OCI-LY7 (cell line): ENCODE measurements at regions not wholly inside any gene's neighbourhood (a gene's known extent, or its start where the extent isn't known, plus 50 kb on each side); places are given as distances from the start of the nearest gene placed in this dataset.

Experiments used
- CTCF ChIP-seq: fragments of 200-600 bp; sonication (generic); conservative IDR thresholded peaks from 2 replicates; pipeline ENCODE4 v1.5.1; 2014; ENCODE audit warnings: mild to moderate bottlenecking, antibody characterized with exemption, low read length, moderate library complexity, mixed read lengths
- EZH2phosphoT487 ChIP-seq: fragments of 200-600 bp; sonication (generic); IDR thresholded peaks from 2 replicates; pipeline ENCODE4 v1.6.1; 2018; ENCODE audit warnings: low read depth, borderline replicate concordance, mild to moderate bottlenecking, mixed run types, antibody characterized with exemption, low read length, moderate library complexity, mixed read lengths

GRCh38 chr2:122267947-122268346 is 512.5 kb downstream of the TSN start:
- TF ChIP-seq CTCF (no peak), EZH2phosphoT487 (no peak)
